Prostate gland (tissue), 2 donors: ENCODE measurements at regions not wholly inside any gene's neighbourhood (a gene's known extent, or its start where the extent isn't known, plus 50 kb on each side); places are given as distances from the start of the nearest gene placed in this dataset.

Source experiments
- DNase-seq: peaks from one replicate; pipeline ENCODE4 v3.0.0-alpha.2; 2019; ENCODE audit warnings: low spot score
- H3K27ac ChIP-seq, 2 donors: fragments of 200-600 bp; sonication (generic); 2 replicates each; pipeline ENCODE4 v1.5.1; 2017 to 2019
- H3K27me3 ChIP-seq: fragments of 200-600 bp; sonication (generic); replicated peaks from 2 replicates; pipeline ENCODE4 v1.5.1; 2019; ENCODE audit not compliant: insufficient read depth
- H3K36me3 ChIP-seq, 2 donors: fragments of 200-600 bp; sonication (generic); 1 replicate in 1 of 2; 2 replicates in 1 of 2; pipeline versions ENCODE4 v1.5.1 to v1.8.1; 2017 to 2019
- H3K4me1 ChIP-seq: fragments of 200-600 bp; sonication (generic); replicated peaks from 2 replicates; pipeline ENCODE4 v1.5.1; 2019
- H3K4me3 ChIP-seq, 2 donors: fragments of 200-600 bp; sonication (generic); 2 replicates each; pipeline ENCODE4 v1.5.1; 2017 to 2019
- H3K9me3 ChIP-seq: fragments of 200-600 bp; sonication (generic); 2 replicates; pipeline ENCODE4 v1.5.1; 2017
- CTCF ChIP-seq, 4 experiments: fragments of 200-600 bp in 2 of 4; fragments of 450-650 bp in 2 of 4; sonication (generic) in 2 of 4; IDR thresholded peaks; 1 replicate in 3 of 4; 2 replicates in 1 of 4; pipeline ENCODE4 v1.5.1; 2016 to 2019; ENCODE audit warnings: antibody characterized with exemption in 4 of 4, mild to moderate bottlenecking in 2 of 4, moderate library complexity in 2 of 4
- POLR2A ChIP-seq: fragments of 450-650 bp; IDR thresholded peaks from one replicate; pipeline ENCODE4 v1.6.1; 2016; ENCODE audit warnings: antibody characterized with exemption, mild to moderate bottlenecking
- POLR2AphosphoS5 ChIP-seq: sonication (generic); formaldehyde crosslinking; IDR thresholded peaks from one replicate; pipeline ENCODE4 v1.6.1; 2017; ENCODE audit warnings: antibody characterized with exemption
- WGBS: methylation state at CpG from one replicate; pipeline ENCODE4 v1.1.5; 2018; 5-methylcytosine and 5-hydroxymethylcytosine counted together
- intact Hi-C: fragments of 100-400 bp; cut with DNase I; formaldehyde crosslinking; loops from one replicate; pipeline ENCODE4 v1.14.2; 2022

- no peak for DNase-seq
- intact Hi-C loops = no loop called here
- Histone ChIP-seq H3K36me3 (no peaks in the 10 kb centered on the region), H3K4me3 (no peak overlapping the region), H3K27me3 (no peaks in the 10 kb centered on the region), H3K4me1 (no peaks in the 10 kb centered on the region), H3K27ac (no peak overlapping the region), H3K9me3 (no peaks in the 10 kb centered on the region)
- TF ChIP-seq CTCF (IDR thresholded peaks at IDR 0.05) (no peak), POLR2AphosphoS5 (no peak), POLR2A (no peak)
- WGBS = 58% methylated on average over 5 of the region's 5 CpGs
These were observed 102.1 kb downstream of the S1PR1 start for GRCh38 chr1:101338714-101339430.

- intact Hi-C loops = no loop called here
- Histone ChIP-seq H3K4me1 (no peaks in the 10 kb centered on the region), H3K4me3 (no peak overlapping the region), H3K27me3 (no peaks in the 10 kb centered on the region), H3K9me3 (no peaks in the 10 kb centered on the region), H3K27ac (no peak overlapping the region), H3K36me3 (no peaks in the 10 kb centered on the region)
- WGBS = 62% methylated on average over 4 of the region's 4 CpGs
- DNase-seq = no peak
- TF ChIP-seq POLR2AphosphoS5 (no peak), POLR2A (no peak), CTCF (IDR thresholded peaks at IDR 0.05) (no peak)
These were observed 107.9 kb downstream of the S1PR1 start for GRCh38 chr1:101344745-101345144.

GRCh38 chr1:101346419-101346818, 109.6 kb downstream of the S1PR1 start:
- Histone ChIP-seq H3K4me3 (no peak overlapping the region), H3K36me3 (no peaks in the 10 kb centered on the region), H3K4me1 (no peaks in the 10 kb centered on the region), H3K27me3 (no peaks in the 10 kb centered on the region), H3K27ac (no peak overlapping the region), H3K9me3 (no peaks in the 10 kb centered on the region)
- no peak for DNase-seq
- WGBS = 90% methylated on average over 2 of the region's 2 CpGs
- intact Hi-C loops = no loop called here
- TF ChIP-seq CTCF (IDR thresholded peaks at IDR 0.05) (no peak), POLR2A (no peak), POLR2AphosphoS5 (no peak)

GRCh38 chr1:101356013-101356412, 119.2 kb downstream of the S1PR1 start:
- intact Hi-C loops = loop anchor here (5.0 kb wide), 1 partner anchor 49 kb away; no protein-coding TSS in a partner anchor
- Histone ChIP-seq H3K27me3 (no peaks in the 10 kb centered on the region), H3K4me3 (no peak overlapping the region), H3K9me3 (no peaks in the 10 kb centered on the region), H3K36me3 (no peaks in the 10 kb centered on the region), H3K4me1 (no peaks in the 10 kb centered on the region), H3K27ac (no peak overlapping the region)
- no peak for DNase-seq
- 93% methylated on average over 3 of the region's 3 CpGs for WGBS
- no peak for TF ChIP-seq POLR2A
- TF ChIP-seq CTCF (IDR thresholded peaks at IDR 0.05) = no peak
- no peak for TF ChIP-seq POLR2AphosphoS5
